Fibroblast of mammary gland (primary cell): ENCODE measurements at regions not wholly inside any gene's neighbourhood (a gene's known extent, or its start where the extent isn't known, plus 50 kb on each side); places are given as distances from the start of the nearest gene placed in this dataset.

Experiments used
- DNase-seq: peaks from one replicate; pipeline ENCODE4 v3.0.0-alpha.2; 2010; ENCODE audit warnings: low read depth
- H3K4me3 ChIP-seq: 2 replicates; pipeline ENCODE4 v1.5.1; 2011; ENCODE audit warnings: low read depth, mild to moderate bottlenecking, low read length, moderate library complexity; ENCODE audit not compliant: control insufficient read depth
- CTCF ChIP-seq: conservative IDR thresholded peaks from 2 replicates; pipeline ENCODE4 v1.5.1; 2011; ENCODE audit warnings: low read depth, low read length, inconsistent platforms; ENCODE audit not compliant: control insufficient read depth, insufficient read depth

GRCh38 chr4:81799371-81799770 is 327.7 kb upstream of the RASGEF1B start:
- no peak for TF ChIP-seq CTCF
- H3K4me3 ChIP-seq = no peak overlapping the region
- DNase-seq = no peak

GRCh38 chr4:81796790-81797528 is 325.3 kb upstream of the RASGEF1B start:
- no peak for DNase-seq
- TF ChIP-seq CTCF = no peak
- no peak overlapping the region for H3K4me3 ChIP-seq

GRCh38 chr4:81792521-81792920 is 320.8 kb upstream of the RASGEF1B start:
- no peak for TF ChIP-seq CTCF
- no peak for DNase-seq
- no peak overlapping the region for H3K4me3 ChIP-seq

GRCh38 chr4:81790477-81790876 is 318.8 kb upstream of the RASGEF1B start:
- no peak for TF ChIP-seq CTCF
- no peak for DNase-seq
- no peak overlapping the region for H3K4me3 ChIP-seq

- no peak for TF ChIP-seq CTCF
- no peak for DNase-seq
These were observed 318.2 kb upstream of the RASGEF1B start for GRCh38 chr4:81789741-81790399.

GRCh38 chr4:81789158-81789557 is 317.5 kb upstream of the RASGEF1B start:
- no peak for DNase-seq
- TF ChIP-seq CTCF = no peak

More at GRCh38 chr4:81789741-81790399, 318.2 kb upstream of the RASGEF1B start:
- no peak overlapping the region for H3K4me3 ChIP-seq

More at GRCh38 chr4:81789158-81789557, 317.5 kb upstream of the RASGEF1B start:
- H3K4me3 ChIP-seq = no peak overlapping the region
